ENCODE measurements at regions not wholly inside any gene's neighbourhood (a gene's known extent, or its start where the extent isn't known, plus 50 kb on each side); places are given as distances from the start of the nearest gene placed in this dataset.

GRCh38 chr3:94873751-94874150 lies 810.9 kb downstream of the NSUN3 start:
- Histone ChIP-seq H3K27me3 (ENCODE audit: control insufficient read depth, insufficient read depth, low read length) (no peaks in the 10 kb centered on the region), H3K4me1 (ENCODE audit: control insufficient read depth, insufficient read depth, low read length) (no peaks in the 10 kb centered on the region), H3K27ac (ENCODE audit: low read length) (no peak overlapping the region), H3K4me3 (ENCODE audit: low read length) (no peak overlapping the region), H3K9me3 (ENCODE audit: control insufficient read depth, low read depth, low read length) (peaks cover 6% of the 10 kb centered on the region), H3K36me3 (ENCODE audit: control insufficient read depth, insufficient read depth, low read length) (no peaks in the 10 kb centered on the region)
- no peak for DNase-seq
- no CpG with 5 or more reads among the region's 10 CpGs for WGBS (ENCODE audit: insufficient coverage, low lambda C conversion rate)

GRCh38 chr3:94875149-94875548 lies 812.3 kb downstream of the NSUN3 start:
- no peaks in the 10 kb centered on the region for H3K4me1 ChIP-seq (ENCODE audit: control insufficient read depth, insufficient read depth, low read length)
- WGBS (ENCODE audit: insufficient coverage, low lambda C conversion rate): no CpG with 5 or more reads among the region's 1 CpG
- no peak for DNase-seq
- H3K4me3 ChIP-seq (ENCODE audit: low read length): no peak overlapping the region
- no peaks in the 10 kb centered on the region for H3K27me3 ChIP-seq (ENCODE audit: control insufficient read depth, insufficient read depth, low read length)
- no peaks in the 10 kb centered on the region for H3K36me3 ChIP-seq (ENCODE audit: control insufficient read depth, insufficient read depth, low read length)
- H3K27ac ChIP-seq (ENCODE audit: low read length): no peak overlapping the region
- peaks cover 6% of the 10 kb centered on the region for H3K9me3 ChIP-seq (ENCODE audit: control insufficient read depth, low read depth, low read length)

GRCh38 chr3:94887065-94887464 lies 824.2 kb downstream of the NSUN3 start:
- Histone ChIP-seq H3K9me3 (ENCODE audit: control insufficient read depth, low read depth, low read length) (no peaks in the 10 kb centered on the region), H3K27ac (ENCODE audit: low read length) (no peak overlapping the region), H3K4me1 (ENCODE audit: control insufficient read depth, insufficient read depth, low read length) (no peaks in the 10 kb centered on the region), H3K27me3 (ENCODE audit: control insufficient read depth, insufficient read depth, low read length) (no peaks in the 10 kb centered on the region), H3K36me3 (ENCODE audit: control insufficient read depth, insufficient read depth, low read length) (no peaks in the 10 kb centered on the region), H3K4me3 (ENCODE audit: low read length) (no peak overlapping the region)
- DNase-seq: peak; percentile 56 to 65
- no CpG with 5 or more reads among the region's 3 CpGs for WGBS (ENCODE audit: insufficient coverage, low lambda C conversion rate)

- no peaks in the 10 kb centered on the region for H3K36me3 ChIP-seq (ENCODE audit: control insufficient read depth, insufficient read depth, low read length)
- no peaks in the 10 kb centered on the region for H3K27me3 ChIP-seq (ENCODE audit: control insufficient read depth, insufficient read depth, low read length)
- no peak overlapping the region for H3K27ac ChIP-seq (ENCODE audit: low read length)
- no peaks in the 10 kb centered on the region for H3K9me3 ChIP-seq (ENCODE audit: control insufficient read depth, low read depth, low read length)
- H3K4me3 ChIP-seq (ENCODE audit: low read length): no peak overlapping the region
- no peak for DNase-seq
- no peaks in the 10 kb centered on the region for H3K4me1 ChIP-seq (ENCODE audit: control insufficient read depth, insufficient read depth, low read length)
Measured at GRCh38 chr3:94896994-94897393, 834.1 kb downstream of the NSUN3 start.

GRCh38 chr3:94904156-94904674 lies 841.4 kb downstream of the NSUN3 start:
- Histone ChIP-seq H3K36me3 (ENCODE audit: control insufficient read depth, insufficient read depth, low read length) (no peaks in the 10 kb centered on the region), H3K27me3 (ENCODE audit: control insufficient read depth, insufficient read depth, low read length) (no peaks in the 10 kb centered on the region), H3K27ac (ENCODE audit: low read length) (no peak overlapping the region), H3K4me3 (ENCODE audit: low read length) (no peak overlapping the region), H3K9me3 (ENCODE audit: control insufficient read depth, low read depth, low read length) (no peaks in the 10 kb centered on the region), H3K4me1 (ENCODE audit: control insufficient read depth, insufficient read depth, low read length) (no peaks in the 10 kb centered on the region)
- DNase-seq: no peak
- WGBS (ENCODE audit: insufficient coverage, low lambda C conversion rate): 94% methylated on average over 2 of the region's 2 CpGs

- Histone ChIP-seq H3K4me1 (ENCODE audit: control insufficient read depth, insufficient read depth, low read length) (no peaks in the 10 kb centered on the region), H3K27ac (ENCODE audit: low read length) (no peak overlapping the region), H3K36me3 (ENCODE audit: control insufficient read depth, insufficient read depth, low read length) (no peaks in the 10 kb centered on the region), H3K27me3 (ENCODE audit: control insufficient read depth, insufficient read depth, low read length) (no peaks in the 10 kb centered on the region), H3K4me3 (ENCODE audit: low read length) (no peak overlapping the region), H3K9me3 (ENCODE audit: control insufficient read depth, low read depth, low read length) (no peaks in the 10 kb centered on the region)
- 86% methylated on average over 1 of the region's 2 CpGs for WGBS (ENCODE audit: insufficient coverage, low lambda C conversion rate)
- DNase-seq: no peak
Measured at GRCh38 chr3:94909726-94910125, 846.9 kb downstream of the NSUN3 start.

- Histone ChIP-seq H3K36me3 (ENCODE audit: control insufficient read depth, insufficient read depth, low read length) (no peaks in the 10 kb centered on the region), H3K9me3 (ENCODE audit: control insufficient read depth, low read depth, low read length) (no peaks in the 10 kb centered on the region), H3K4me1 (ENCODE audit: control insufficient read depth, insufficient read depth, low read length) (no peaks in the 10 kb centered on the region), H3K27me3 (ENCODE audit: control insufficient read depth, insufficient read depth, low read length) (no peaks in the 10 kb centered on the region), H3K4me3 (ENCODE audit: low read length) (no peak overlapping the region), H3K27ac (ENCODE audit: low read length) (no peak overlapping the region)
- no CpG with 5 or more reads among the region's 3 CpGs for WGBS (ENCODE audit: insufficient coverage, low lambda C conversion rate)
- no peak for DNase-seq
Measured at GRCh38 chr3:94912656-94913055, 849.8 kb downstream of the NSUN3 start.

GRCh38 chr3:94927175-94927574 lies 864.3 kb downstream of the NSUN3 start:
- Histone ChIP-seq H3K27me3 (ENCODE audit: control insufficient read depth, insufficient read depth, low read length) (no peaks in the 10 kb centered on the region), H3K4me1 (ENCODE audit: control insufficient read depth, insufficient read depth, low read length) (no peaks in the 10 kb centered on the region), H3K36me3 (ENCODE audit: control insufficient read depth, insufficient read depth, low read length) (no peaks in the 10 kb centered on the region), H3K4me3 (ENCODE audit: low read length) (no peak overlapping the region), H3K27ac (ENCODE audit: low read length) (no peak overlapping the region), H3K9me3 (ENCODE audit: control insufficient read depth, low read depth, low read length) (peaks cover 2% of the 10 kb centered on the region)
- WGBS (ENCODE audit: insufficient coverage, low lambda C conversion rate): 100% methylated on average over 1 of the region's 8 CpGs
- no peak for DNase-seq

- 55% methylated on average over 2 of the region's 4 CpGs for WGBS (ENCODE audit: insufficient coverage, low lambda C conversion rate)
Measured at GRCh38 chr3:94928921-94929320, 866.1 kb downstream of the NSUN3 start.

GRCh38 chr3:94935738-94936580 lies 873.1 kb downstream of the NSUN3 start:
- no CpG with 5 or more reads among the region's 5 CpGs for WGBS (ENCODE audit: insufficient coverage, low lambda C conversion rate)
- DNase-seq: no peak
- Histone ChIP-seq H3K4me1 (ENCODE audit: control insufficient read depth, insufficient read depth, low read length) (no peaks in the 10 kb centered on the region), H3K4me3 (ENCODE audit: low read length) (no peak overlapping the region), H3K9me3 (ENCODE audit: control insufficient read depth, low read depth, low read length) (peaks cover 5% of the 10 kb centered on the region), H3K36me3 (ENCODE audit: control insufficient read depth, insufficient read depth, low read length) (no peaks in the 10 kb centered on the region), H3K27me3 (ENCODE audit: control insufficient read depth, insufficient read depth, low read length) (no peaks in the 10 kb centered on the region), H3K27ac (ENCODE audit: low read length) (no peak overlapping the region)

More at GRCh38 chr3:94928921-94929320, 866.1 kb downstream of the NSUN3 start:
- no peaks in the 10 kb centered on the region for H3K27me3 ChIP-seq (ENCODE audit: control insufficient read depth, insufficient read depth, low read length)
- no peak overlapping the region for H3K4me3 ChIP-seq (ENCODE audit: low read length)
- H3K9me3 ChIP-seq (ENCODE audit: control insufficient read depth, low read depth, low read length): peaks cover 2% of the 10 kb centered on the region
- H3K36me3 ChIP-seq (ENCODE audit: control insufficient read depth, insufficient read depth, low read length): no peaks in the 10 kb centered on the region
- H3K27ac ChIP-seq (ENCODE audit: low read length): peak overlapping the region; percentile 68
- H3K4me1 ChIP-seq (ENCODE audit: control insufficient read depth, insufficient read depth, low read length): no peaks in the 10 kb centered on the region
- DNase-seq: peak; percentile 56 to 68

- Histone ChIP-seq H3K9me3 (ENCODE audit: control insufficient read depth, low read depth, low read length) (peaks cover 5% of the 10 kb centered on the region), H3K4me3 (ENCODE audit: low read length) (no peak overlapping the region), H3K4me1 (ENCODE audit: control insufficient read depth, insufficient read depth, low read length) (no peaks in the 10 kb centered on the region), H3K27ac (ENCODE audit: low read length) (no peak overlapping the region), H3K36me3 (ENCODE audit: control insufficient read depth, insufficient read depth, low read length) (no peaks in the 10 kb centered on the region), H3K27me3 (ENCODE audit: control insufficient read depth, insufficient read depth, low read length) (no peaks in the 10 kb centered on the region)
- 93% methylated on average over 4 of the region's 34 CpGs for WGBS (ENCODE audit: insufficient coverage, low lambda C conversion rate)
- DNase-seq: no peak
Measured at GRCh38 chr3:94937980-94938379, 875.1 kb downstream of the NSUN3 start.
